PFSK-1 (cell line): ENCODE measurements at regions not wholly inside any gene's neighbourhood (a gene's known extent, or its start where the extent isn't known, plus 50 kb on each side); places are given as distances from the start of the nearest gene placed in this dataset.

ENCODE experiments used
- POLR2AphosphoS5 ChIP-seq: IDR thresholded peaks from 2 replicates; pipeline ENCODE4 v1.6.1; 2012; ENCODE audit warnings: low read depth, mild to moderate bottlenecking, control low read depth, low read length, moderate library complexity
- TF ChIP-seq, protein P1 (sequence below), 2 experiments: IDR thresholded peaks; 2 replicates each; pipeline versions ENCODE4 v1.6.1 to v1.8.0; 2011 to 2012; ENCODE audit warnings: low read depth in 2 of 2, low read length in 2 of 2, control low read depth in 1 of 2, inconsistent platforms in 1 of 2, mild to moderate bottlenecking in 1 of 2, moderate library complexity in 1 of 2; ENCODE audit not compliant: insufficient read depth in 1 of 2

DNA sequence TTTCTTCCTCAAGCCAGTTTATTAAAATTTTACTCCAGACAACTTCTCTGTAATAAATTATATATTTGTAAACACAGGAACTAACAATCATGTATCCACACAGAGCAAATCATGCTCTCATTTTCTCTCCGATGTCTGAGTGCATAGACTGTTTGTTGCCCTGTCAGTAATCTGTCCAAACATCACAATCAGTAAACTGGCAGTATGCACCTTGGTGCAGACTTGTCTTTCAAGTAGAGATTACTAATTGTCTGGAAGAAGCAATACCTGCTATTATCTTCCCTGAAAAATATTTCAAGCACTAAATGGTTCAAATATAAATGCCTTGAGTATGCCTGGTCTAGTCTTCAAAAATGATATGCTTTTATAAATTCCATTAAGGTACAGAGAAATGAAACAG lies 1260.9 kb downstream of the C4orf33 start:
- TF ChIP-seq, protein P1, sequence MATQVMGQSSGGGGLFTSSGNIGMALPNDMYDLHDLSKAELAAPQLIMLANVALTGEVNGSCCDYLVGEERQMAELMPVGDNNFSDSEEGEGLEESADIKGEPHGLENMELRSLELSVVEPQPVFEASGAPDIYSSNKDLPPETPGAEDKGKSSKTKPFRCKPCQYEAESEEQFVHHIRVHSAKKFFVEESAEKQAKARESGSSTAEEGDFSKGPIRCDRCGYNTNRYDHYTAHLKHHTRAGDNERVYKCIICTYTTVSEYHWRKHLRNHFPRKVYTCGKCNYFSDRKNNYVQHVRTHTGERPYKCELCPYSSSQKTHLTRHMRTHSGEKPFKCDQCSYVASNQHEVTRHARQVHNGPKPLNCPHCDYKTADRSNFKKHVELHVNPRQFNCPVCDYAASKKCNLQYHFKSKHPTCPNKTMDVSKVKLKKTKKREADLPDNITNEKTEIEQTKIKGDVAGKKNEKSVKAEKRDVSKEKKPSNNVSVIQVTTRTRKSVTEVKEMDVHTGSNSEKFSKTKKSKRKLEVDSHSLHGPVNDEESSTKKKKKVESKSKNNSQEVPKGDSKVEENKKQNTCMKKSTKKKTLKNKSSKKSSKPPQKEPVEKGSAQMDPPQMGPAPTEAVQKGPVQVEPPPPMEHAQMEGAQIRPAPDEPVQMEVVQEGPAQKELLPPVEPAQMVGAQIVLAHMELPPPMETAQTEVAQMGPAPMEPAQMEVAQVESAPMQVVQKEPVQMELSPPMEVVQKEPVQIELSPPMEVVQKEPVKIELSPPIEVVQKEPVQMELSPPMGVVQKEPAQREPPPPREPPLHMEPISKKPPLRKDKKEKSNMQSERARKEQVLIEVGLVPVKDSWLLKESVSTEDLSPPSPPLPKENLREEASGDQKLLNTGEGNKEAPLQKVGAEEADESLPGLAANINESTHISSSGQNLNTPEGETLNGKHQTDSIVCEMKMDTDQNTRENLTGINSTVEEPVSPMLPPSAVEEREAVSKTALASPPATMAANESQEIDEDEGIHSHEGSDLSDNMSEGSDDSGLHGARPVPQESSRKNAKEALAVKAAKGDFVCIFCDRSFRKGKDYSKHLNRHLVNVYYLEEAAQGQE (IDR thresholded peaks at IDR 0.05; ENCODE audit: insufficient read depth in 1 of 2, low read depth in 2 of 2, low read length in 2 of 2): no peak
- no peak for TF ChIP-seq POLR2AphosphoS5
